ENCODE measurements at regions not wholly inside any gene's neighbourhood (a gene's known extent, or its start where the extent isn't known, plus 50 kb on each side); places are given as distances from the start of the nearest gene placed in this dataset.

DNA sequence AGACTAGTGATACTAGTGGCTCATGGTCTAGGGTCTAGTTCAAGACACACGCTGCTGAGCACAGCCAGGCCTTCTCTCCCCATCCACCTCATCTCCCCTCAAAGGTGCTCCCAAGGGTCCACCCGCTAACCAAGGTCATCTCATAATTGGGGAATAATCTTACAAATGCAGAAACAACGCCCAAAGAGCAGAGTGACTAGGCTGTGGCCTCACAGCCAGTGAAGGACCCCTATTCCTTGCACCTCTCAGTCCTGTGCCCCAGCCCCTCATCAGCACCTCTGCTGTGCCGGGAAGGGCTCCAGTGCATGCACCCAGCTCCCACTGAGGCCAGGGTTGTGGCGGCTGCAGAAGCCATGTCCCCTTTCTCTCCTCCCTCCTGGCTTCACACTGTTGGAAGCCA, 286.9 kb downstream of the UACA start:
- no peak for DNase-seq

DNA sequence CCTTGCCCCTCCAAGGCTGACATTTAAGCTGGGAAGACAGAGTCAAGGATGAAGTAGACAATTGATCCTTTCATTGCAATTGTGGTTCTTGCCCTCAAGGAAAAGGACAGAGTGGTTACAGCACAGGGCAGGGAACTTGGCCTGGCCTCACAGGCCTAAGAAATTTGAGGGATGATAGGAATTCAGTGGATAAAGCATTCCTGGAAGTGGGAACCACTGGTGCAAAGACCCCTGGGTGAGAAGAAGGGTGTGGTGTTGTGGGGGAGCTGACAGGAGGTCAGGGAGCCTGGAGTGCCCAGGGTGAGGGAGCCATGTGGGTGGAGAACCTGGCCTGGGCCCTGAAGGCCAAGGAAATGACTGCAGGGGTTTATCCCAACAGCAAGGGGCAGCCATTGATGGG, 287.4 kb downstream of the UACA start:
- DNase-seq: no peak

DNA sequence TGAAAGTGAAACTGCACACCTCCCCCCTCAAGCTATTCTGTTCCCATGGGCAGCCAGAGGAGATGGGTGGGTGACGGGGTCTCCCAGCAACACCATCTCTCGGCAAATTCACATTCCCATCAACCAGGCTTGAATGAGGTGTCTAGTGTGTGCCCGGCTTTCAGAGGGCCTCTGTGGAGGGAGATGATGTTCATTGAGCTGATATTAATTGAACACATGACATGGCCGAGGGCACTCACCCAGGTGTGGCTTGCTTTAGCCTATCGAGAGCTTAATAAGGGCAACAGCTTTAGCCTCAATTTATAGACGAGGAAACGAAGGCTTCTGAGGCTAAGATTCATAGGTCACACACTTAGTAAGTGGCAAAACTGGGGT, 288.0 kb downstream of the UACA start:
- no peak for DNase-seq

DNA sequence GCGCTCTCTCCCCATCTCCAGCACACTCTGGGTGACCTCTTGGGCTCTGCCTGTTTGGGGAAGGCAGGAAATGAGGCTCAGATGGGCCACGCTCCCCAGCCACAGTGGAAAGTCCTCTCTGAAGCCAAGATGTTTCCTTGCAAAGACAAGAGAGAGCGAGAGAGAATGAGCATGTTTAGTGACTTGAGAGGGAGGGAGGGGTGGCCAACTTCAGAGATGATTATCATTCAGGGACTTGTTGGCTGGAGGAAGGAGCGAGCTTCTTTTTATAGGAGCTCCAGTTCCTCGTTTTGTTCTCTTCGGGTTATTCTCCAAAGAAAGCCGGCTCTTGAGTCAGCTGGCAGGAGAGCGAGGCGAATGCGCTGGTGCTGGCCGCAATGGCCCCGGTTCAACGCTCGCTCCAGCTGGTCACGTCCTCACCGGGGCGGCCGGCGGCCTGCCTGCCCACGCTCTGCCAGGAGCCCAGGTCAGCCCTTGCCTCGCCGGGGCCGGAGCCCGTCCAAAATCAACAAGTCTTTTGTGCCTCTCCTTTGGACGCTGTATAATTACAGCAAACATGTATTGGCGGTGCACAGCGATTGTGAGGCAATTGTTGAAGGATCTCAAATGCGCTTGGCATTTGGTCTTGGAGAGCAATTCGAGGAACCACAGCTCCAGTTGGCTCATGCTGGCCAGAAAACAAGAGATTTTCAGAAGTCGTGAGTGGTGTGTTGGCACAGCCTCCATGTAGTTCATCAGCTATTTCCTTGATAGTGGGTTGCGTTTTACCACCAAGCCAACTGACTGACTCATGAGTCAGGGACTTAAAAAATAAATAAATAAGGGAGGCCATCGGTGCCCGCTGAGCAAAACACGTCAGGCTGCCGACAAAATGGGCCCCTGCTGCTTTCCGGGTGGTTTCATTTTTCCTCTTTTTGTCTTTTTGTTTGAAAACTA, 288.6 kb downstream of the UACA start:
- DNase-seq: peak in 16 of 56 donors; percentile 5 to 83 (median 30)

DNA sequence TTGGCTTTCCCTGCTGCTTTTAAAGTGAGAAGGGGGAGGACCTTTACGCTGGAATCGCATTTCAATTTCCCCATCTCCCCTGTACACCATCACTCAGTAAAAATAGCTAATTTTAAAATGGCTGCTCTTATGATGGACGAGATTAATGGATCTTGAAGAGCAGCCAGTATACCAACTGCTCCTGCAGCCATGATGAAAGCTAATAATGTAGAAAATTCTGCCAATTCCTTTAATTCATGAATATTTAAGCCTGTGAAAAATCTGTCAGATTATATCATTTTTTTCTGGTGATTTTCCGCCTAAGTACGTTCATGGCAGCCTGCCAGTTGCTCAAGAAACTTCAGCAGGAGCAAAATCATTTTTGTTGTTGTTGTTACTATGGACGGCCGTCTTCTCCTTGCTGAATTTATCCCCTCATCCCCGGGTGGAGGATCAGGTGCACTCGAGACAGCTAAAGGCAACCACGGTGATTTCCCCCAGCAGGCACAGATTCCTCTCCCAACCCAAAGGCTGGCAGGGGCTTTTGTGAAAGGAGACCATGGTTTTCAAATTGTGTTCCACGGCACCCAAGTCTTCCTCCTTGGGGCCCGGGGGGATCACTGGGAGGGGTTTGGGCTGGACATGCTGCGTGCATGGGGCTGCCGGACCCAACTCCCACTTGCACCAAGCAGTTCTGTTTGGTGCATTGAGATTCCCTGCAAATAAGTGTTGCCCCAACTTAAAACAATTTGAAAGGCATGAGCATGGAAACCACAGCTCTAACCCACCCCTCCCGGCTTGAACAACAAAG, 289.6 kb downstream of the UACA start:
- DNase-seq: peak in 1 of 56 donors; percentile 8

DNA sequence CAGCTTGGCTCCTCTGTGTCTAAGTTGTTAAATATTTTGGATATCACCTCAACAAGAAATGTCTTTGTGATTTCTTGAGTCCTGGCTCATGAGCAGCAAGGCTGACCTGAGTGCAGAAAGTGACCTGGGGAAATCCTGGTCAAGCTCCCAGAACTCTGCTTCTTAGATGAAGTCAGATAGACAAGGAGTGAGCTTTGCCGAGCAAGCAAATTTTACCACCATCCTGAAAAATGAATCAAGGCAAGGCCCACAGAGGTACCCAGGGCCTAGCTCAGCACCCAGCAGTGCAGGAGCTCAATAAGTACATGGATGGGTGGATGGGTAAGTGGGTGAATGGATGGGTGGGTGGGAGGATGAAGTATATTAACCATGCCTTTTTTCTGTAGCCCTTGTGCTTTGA, 291.8 kb downstream of the UACA start:
- no peak for DNase-seq

DNA sequence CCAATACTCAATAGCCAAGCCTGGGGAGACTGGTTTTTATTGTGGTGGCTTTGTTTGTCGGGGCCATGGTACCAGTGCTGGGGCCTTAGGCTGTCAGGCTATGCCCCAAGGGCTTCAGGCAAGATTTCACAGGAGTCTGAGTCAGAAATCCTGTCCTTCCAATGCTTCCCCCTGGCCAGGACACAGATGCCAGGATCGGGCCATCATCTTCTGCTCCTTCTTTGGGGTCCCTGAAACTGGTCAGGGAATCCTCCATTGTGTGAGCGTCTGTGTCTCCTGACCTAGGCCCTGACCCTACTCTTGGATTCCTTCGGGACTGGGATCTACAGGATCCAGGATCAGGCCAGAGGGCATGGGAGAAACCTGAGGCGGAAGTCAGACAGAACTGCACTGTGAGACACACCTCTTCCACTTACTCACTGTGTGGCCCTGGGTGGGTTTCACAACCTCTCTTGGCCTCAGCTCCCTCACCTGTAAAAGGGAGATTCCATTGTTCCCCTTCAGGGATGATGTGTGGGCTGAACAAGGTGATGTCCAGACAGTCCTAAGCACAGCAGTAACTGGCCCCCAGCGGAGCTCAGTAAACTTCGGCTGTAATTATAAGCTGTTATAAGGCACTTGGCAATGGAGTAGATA, 292.7 kb downstream of the UACA start:
- no peak for DNase-seq

DNA sequence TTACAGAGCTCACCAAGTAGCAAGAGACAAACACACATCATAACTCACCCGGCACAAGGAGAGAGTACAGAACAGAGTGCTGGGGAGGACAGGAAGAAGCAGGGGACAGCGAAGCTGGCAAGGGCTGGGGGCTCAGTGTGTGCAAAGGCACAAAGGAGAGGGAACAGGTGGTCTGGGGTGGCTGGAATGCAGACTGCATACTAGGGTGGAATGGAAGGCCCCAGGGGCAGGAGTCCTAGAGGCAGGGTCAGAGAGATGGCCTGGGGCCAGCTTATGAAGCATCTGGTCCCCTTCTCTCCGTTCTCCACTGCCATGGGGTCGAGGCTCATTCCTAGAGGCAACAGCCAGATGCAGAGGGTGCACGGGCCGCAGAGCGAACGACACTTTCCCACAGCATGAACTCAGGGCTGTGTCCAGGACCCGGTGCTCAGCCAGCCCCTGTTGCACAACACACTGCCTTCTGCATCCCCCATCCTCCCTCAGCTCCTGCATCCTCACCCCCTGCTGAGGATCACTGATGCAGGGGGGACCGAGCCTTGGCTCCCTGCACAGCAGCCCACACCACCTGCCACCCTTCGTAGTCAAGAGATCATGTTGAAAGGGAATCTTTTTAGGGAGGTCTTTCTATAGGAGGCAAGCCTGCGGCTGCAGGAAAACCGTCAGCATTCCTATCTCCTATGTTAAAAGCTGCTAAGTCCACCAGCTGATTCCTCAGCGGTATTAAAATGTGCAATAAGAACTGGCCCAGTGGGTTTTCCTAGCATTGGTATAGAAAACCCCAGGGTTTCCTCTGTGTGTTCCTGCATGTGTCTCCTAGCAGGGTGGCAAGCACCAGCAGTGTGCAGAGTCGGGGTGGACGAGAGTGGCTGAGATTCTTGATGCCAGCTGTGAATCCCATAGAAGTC, 293.5 kb downstream of the UACA start:
- DNase-seq: no peak

DNA sequence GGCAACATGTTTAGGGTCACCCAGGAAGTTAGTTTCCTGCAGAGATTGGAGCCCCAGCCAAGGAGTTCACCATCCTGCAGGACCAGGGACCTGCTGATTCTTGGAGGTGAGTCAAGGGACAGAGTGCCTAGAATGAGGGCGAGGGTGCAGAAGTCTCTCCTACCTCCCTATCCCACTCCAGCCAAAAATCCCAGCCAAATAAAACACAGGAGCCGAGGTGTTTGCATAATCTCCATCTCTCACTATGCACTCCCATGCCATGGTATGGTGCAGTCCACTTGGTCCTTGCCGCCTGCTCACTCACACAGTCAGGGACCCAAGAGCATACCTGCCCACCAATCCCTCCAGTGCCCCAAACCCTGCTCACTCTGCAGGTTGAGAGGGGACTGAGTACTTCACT, 294.2 kb downstream of the UACA start:
- no peak for DNase-seq

DNA sequence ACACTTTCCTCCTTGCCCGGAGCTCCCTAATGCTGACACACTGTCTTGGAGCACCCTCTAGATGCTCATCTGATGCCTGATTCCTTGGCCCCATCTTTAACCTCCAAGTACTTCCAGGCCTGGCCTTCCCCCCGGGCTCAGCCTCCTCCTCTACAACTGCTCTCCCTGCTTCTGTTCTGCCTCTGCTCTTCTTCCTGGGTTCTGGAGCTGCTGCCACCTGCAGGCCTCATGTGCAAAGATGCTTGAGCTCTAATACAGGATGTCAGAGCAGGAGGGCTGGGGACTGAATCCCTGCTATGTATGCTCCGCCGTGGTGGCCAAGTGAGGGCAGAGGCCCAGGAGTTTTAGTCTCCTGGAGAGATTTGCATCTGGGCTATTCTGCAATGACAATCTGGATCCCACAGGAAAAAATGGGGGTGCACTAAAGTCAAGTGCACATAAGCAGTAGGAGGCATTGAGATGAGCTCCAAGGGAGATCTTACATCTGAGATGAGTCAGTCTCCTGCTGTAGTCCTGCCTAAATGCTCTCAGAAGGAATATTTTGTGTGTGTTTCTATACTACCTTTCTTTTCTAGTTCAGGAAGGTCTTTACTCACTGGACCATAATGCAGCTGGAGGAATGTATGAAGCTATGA, 296.3 kb downstream of the UACA start:
- peak in 31 of 56 donors; percentile 9 to 68 (median 30) for DNase-seq

DNA sequence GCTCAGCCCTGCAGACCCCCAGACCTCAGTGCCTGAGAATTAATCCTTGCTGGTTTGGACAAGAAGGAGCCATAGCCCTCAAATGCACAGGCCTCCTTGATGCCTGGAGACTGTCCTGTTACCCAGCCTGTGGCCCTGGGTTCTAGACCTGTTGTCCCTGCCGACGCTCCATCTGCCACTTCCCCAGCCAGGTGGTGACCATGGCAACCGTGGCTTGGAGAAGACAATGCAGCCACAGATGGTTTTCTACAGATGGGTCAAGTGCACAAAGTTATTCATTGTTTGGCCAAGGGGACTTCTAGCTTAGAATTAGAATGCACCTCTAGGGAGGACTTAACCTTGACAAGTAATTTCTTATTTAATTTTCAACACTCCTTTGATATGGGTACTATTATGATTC, 297.1 kb downstream of the UACA start:
- no peak for DNase-seq

DNA sequence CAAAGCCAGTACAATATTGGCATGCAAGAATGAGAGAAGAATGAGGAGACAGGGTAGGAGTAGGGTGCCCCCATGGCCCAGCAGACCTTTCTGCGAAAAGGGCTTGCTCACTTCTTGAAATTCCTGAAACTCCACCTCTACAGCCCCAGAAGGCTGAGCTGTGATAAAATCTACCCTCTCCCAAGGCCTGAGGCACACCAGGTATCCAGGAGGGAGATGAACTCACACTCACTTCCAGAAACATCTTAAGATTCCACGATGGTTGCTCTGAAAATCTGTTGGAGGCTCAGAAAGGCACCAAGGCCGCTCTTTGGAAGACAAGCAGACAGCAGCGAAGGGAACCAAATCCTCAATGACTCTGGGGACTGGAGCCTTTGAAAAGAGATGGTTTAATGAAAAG, 297.5 kb downstream of the UACA start:
- no peak for DNase-seq

DNA sequence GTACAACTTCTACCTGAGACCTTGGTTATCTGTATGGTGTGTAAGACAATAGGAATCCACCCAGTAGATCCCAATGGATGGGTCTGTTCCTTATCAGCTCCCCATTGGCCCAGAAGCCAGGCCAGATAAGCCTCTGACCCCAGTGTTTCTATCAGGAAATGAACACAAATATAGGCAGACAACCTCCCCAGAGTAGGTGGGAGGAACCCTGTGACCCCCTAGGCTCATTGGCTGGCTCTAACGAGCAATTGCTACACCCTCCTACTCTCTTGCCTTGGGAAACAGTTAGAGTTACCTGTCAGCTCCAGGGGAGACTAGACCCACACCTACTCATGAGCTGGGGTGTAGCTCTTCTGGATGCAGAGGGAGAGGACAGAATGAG, 299.9 kb downstream of the UACA start:
- no peak for DNase-seq

DNA sequence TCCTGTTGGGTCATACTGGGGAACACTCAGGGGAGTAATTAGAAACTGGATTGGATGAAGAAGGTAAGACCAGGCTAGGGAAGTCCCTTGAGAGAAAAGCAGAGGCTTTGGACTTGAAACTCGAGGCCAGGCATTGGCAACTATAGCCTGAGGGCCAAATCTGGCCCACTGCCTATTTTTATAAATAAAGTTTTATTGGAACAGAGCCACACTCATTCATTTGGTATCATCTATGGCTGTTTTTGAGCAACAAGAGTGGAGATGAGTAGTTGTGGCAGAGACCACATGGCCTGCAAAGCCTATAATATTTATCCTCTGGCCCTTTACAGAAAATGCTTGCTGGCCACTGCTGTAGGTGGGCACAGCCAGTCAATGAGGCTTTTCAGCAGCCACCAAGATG, 301.4 kb downstream of the UACA start:
- DNase-seq: no peak

DNA sequence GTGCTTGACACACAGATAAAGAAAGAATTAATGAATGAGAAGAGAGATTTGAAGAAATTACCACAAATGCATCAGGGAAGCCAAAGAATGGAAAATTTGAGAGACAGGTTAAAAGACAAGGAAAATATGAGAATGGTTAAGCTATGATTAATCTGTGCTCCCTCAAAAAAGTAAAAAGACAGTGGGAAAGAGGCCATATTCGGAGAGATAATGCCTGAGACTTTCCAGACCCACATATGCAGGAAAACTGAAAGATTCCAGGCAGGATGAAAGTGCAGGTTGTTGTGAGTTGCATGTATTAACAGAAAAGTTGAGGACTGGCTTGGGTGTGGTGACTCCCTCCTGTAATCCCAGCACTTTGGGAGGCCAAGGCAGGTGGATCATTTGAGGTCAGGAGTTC, 302.3 kb downstream of the UACA start:
- no peak for DNase-seq

DNA sequence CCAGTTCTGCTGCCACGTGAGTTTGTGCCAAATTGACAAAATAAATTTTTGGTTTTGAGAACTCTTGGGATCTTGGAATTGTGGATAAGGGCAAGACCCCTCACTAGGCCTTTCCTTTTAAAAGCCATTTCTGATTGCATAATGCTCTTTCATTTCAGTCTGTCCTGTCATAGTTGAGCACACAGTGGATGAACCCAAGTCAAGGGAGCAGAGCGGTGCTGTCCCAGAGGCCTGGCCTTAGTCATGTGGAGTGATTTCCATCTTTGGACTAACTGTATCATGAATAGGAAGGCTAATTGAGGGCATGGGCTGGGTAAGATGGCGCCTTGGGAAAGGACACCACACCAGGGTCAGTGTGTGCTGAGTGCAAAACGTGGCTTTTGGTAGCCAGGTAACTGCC, 304.0 kb downstream of the UACA start:
- no peak for DNase-seq

DNA sequence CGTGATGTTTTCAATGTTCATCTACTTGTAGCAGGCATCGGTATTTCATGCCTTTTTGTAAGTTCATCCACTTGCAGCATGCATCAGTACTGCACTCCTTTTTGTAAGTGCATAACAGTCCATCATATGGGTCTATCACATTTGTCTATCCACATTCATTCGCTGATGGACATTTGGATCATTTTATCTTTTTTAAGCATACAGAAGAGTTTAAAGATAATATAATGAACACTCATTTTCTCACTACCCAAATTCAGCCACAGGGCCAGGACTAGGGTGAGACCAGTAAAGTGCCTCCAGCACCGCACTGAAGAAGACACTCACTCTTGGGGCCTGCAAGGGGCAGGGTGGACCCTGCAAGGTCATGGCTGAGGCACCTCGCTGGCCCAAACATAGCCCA, 309.6 kb downstream of the UACA start:
- no peak for DNase-seq

DNA sequence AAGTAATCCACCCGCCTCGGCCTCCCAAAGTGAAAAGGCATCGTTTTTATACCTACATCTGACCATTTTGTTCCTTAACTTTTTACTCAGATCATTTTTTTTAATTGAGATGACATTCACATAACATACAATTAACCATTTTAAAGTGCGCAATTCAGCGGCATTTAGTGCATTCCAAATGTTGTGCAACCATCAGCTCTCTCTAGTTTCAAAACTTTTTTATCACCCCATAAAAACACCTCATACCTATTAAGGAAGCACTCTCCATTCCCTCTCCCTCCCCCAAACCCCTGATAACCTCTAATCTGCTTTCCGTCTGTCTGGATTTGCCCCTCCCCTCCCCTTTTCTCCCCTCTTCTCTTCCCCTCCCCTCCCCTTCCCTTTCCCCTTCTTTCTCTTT, 310.1 kb downstream of the UACA start:
- no peak for DNase-seq

DNA sequence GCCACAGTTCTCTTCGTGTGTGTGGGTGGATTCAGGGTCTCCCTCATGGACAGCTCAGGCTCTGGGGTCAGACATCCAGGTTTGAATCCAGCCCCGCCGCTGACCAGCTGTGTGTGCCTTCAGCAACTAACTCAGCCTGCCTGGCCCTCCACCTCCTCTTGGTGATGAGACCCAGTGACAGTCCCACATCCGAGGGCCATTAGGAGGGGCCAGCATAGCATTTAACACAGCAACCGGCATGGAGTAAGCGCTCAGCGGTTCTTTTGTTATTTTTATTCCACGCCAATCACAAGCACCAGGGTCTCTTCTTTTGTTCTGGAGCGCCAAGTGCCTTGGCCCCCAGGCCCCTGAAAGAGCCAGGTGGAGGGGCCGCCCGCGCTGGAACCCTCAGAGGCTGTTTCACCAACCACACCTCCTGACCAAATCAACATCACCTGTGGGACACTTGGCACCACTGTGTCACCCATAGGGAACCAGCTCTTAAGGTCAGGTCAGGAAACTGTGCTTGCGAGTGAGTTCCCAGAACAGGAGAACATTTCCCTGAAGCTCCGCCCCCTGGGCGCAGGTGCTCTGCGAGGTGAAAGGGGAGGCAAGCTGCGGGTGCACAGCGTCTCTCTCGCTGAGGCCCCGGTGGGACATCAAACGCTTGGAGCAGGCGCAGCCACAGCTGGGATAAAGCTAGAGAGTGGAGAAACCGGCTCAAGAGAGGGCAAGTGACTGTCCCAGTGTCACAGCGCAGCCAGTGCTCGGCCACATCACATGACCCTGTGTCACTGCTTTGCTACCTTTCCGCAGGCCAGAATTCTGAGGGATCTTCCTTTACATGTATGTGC, 311.3 kb downstream of the UACA start:
- no peak for DNase-seq

DNA sequence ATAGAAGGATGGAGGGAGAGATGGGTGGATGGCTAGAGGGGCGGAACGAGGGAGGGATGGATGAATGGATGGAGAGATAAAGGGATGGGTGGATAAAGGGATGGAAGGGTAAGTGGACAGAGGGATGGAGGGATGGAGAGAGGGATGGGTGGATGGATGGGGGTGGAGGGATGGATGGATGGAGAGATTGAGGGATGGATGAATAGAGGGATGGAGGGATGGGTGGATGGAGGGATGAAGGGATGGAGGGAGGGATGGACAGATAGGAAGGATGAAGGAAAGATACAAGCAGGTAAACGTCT, 313.3 kb downstream of the UACA start:
- no peak for DNase-seq

Data from nucleus accumbens (tissue), 56 donors.